NCI-H2171 treated with DMSO at 0.1 percent for 48 hours (cell line): ENCODE measurements at regions not wholly inside any gene's neighbourhood (a gene's known extent, or its start where the extent isn't known, plus 50 kb on each side); places are given as distances from the start of the nearest gene placed in this dataset.

Source experiments
- DNase-seq: peaks from one replicate; lab custom pipeline; 2025; lab: John Stamatoyannopoulos, UW

DNA sequence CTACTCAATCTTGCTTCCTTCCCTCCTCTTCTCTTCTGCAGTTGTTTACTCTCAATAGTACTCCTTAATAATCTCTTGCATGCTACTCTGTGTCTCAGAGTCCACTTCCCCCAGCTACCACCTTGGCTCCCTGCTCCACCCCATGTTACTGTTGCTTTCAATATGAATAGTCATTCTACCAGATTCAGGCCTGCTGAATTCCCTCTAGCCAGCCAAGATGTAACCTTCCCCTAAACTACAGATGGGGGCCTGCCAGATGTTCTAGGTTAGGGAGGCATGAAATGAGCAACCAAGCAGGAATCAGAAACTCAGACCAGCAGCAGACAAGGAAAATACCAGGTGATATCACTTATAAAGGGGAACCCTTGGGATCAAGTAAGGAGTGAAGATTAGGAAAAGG, 392.1 kb upstream of the DDHD1 start:
- DNase-seq: no peak

DNA sequence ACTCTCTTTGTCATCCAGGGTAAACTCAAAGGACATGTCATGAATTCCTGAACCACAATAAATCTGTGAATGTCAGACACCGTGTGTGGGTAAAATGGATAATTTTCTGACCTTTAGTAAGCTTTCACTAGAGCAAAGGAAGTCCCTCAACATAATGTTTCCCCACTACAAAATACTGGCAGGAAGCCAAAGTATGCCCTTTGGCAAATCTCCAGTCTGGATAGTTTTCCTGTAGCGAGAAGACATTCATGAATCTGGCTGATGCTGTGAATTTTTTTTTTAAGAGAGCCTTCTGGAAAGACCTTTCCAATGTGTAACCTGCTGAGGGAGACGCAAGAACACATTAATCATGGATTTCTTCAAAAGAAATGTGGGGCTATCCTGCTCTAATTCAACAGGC, 389.6 kb upstream of the DDHD1 start:
- no peak for DNase-seq

DNA sequence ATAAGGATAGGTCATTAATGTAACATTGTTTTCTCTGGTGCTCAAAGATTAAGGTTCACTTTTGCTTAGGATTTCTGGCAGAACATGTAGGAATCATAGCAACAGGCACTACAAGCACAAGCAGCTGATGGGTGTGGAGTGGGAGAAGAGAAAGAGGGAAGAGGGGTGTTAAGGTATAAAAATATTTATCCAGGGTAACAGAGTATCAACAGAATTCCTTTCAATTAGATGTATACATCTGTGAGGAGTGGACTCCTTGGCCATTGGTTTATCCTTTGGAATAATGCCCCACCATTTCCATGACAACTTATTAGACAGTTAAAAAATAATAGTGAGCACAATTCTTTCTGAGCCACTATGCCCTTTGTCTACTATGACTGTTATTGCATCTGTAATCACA, 388.3 kb upstream of the DDHD1 start:
- no peak for DNase-seq

DNA sequence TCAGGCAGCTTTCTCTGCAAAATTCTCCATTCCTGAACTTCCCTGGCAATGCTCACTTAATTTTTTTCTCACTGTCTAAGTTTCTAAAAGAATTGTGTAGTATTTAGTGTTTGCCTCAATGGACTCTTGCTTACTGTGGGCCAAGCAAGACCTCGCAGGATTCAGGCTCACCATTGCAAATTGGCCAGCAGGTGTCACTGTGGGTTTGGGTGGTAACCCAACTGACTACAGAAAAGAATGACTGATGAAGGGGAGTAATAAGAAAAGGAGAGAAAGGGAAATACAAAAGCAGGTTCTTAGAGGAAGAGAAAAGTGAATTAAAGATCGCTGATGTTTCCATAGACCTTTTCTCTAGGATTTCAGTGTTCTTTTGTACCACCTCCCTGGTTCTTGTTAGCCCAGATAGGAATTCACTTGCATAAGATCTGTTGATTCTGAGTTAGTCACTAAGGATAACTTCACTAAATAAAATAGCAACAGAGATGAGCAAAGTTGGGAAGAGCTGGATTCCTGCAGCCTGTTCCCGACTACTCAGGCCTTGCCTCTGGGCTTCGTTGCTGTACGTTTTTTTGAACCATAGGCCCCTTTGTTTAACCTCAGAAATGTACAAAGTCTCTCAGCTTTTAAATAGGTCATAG, 386.5 kb upstream of the DDHD1 start:
- DNase-seq: peak; percentile 19

DNA sequence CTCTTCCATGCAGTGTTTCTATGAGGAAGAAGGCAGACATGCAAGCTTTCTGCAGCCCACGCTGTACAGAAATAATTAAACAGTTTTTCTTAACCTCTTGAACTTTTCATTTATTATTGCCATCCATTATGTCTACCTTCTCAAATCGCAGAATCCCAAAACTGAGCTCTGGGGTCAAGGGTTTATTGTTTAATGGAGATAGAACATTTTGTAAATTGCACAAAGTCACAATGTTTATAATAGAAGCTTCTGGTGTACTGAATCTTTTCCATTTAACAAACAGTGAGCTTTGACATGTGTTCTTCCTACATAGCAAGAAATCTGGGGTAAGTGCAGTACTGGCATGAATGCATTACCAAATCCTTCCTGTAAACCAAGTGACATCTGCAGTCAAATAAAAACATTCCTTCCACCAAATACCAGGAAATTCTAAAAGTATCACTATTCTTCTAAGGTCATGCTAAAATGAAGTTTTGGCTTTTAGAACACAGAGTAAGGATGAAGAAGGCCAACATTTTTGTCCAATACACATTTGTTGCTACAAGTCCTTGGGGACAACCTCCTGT, 385.3 kb upstream of the DDHD1 start:
- no peak for DNase-seq

DNA sequence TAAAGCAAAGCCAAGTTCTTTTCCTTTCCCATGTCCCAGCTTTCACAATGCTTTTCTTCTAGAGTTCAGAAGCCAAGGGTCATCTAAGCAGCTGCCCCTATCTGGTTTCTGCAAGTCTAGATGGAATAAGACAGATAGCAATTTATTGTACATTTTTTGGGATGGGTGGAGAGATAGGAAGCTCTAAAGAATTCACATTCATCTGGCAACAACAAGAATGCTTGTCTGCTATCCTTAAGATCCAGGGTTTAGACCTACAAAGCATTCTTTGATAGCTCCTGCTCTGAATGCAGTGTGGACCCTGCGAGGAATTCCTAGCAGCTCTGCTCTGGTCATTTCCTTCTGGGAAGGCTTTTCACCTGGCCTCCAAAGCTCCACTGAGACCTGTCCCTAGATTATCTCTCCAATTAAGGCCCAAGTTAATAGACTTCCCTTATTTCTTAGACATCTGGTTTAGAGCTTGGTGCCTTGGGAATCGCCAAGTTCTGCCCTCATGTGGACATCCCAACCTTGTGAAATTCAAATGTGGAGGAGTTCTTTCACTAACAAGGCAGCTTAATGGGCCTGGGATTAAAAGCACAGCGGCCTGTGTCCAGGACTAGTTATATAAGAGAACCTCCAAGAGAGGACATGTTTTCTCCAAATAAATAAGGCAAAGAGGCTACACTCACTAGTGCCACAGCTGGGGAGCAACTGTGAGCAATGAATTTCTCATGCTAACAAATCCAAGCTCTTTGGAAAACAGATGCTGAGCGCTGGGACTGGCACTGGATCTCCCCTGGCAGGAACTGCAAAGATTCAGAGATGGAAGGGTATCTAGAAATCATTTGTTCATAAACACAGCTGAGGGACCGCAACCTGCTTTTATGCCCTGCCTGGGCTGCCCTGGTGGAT, 384.5 kb upstream of the DDHD1 start:
- DNase-seq: no peak

DNA sequence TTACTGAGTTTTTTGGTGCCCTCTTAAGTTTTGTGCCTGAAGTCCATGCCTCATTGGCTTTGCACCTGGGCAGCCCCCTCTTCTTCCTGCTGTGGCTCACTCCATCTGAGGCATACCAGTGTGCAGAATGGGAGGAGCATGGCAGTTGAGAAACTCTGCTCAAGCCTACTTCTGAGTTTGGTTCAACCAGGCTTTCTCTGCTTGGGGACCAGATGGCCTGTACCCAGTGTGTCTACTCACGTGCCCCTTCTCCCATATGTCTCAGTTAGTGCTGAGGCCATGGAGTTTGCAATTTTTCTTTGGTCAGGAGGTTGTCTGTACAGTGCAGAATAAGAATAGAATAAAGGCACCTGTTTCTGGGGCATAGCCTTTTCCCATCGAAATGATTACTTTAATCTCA, 383.3 kb upstream of the DDHD1 start:
- no peak for DNase-seq

DNA sequence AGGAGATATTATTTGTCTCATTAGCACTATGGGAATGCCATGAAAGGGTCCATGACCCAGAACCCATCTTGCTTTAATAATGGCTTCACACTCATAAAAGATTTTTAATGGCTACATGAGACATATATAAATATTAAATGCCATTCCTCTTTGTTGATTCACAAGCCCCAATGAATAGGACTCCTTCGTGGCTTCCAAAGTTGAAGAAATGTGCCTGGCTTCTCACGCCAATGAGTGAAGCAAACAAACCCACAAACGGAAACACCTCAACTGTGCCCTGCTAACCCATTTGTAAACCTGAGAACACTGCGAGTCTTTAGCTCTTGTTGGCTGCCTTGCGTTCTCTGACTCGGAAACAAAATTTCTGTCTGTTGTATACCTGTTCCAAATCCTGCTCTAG, 381.7 kb upstream of the DDHD1 start:
- DNase-seq: no peak

DNA sequence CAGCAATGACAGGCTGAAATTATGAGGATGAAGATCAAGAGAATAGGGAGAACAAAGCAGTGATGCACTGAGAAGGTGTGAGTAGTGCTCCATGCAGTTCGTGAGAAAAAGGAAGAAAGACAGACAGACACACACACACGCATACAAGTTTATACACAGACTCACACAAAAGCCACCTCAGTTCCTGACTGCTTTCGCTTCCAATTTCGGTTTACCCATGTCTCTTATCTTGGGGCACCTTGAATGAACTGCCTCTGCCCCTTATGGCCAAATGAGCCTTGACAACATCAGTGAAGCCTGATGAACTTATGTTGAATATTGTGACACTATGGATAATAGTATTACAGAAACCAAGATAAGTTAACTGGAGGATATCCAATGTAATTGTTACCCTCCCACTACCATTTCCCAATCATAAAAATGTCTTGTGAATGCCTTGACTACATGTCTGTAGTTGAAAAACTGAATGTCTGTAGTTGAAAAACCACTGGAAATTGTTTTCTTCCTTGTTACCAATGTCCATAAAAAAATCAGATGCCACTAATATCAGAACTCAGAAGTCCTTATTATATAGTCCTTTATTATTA, 380.4 kb upstream of the DDHD1 start:
- no peak for DNase-seq

DNA sequence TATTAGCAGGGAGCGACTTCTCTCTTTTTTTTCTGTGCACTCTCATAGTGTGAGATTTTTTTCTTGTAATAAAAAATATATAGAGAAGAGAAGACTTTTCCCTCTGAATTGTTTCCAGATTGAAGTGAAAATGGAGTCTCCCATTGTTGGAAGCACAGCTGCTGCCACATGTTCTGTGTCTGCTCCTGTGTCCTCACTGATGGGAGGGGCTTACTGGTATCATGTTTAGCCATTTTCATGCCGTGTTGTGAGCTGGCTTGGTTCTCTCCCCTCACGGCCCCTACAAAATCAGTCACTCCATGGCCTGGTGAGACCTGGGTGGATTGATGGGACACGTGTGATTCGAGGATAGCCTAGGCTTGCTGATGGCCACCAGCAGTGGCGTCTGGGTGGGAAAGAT, 379.7 kb upstream of the DDHD1 start:
- DNase-seq: no peak

DNA sequence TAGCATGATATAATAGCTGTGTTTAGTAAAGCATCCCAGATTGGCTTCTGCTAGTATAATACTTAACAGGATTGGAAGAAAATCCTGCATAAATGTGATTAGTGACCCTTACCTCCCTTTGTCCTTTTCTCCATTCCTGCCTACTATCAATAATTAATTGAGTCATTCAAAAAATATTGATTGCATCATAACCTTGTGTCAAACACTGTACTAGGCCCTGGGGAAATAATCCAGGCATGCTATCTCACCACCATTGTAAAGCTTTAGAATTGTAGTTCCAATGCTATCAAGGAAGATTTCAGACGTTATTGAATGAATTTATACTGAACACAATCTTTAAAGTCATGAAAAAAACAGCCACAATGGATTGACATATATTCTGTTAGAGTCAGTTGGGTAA, 378.6 kb upstream of the DDHD1 start:
- DNase-seq: no peak

DNA sequence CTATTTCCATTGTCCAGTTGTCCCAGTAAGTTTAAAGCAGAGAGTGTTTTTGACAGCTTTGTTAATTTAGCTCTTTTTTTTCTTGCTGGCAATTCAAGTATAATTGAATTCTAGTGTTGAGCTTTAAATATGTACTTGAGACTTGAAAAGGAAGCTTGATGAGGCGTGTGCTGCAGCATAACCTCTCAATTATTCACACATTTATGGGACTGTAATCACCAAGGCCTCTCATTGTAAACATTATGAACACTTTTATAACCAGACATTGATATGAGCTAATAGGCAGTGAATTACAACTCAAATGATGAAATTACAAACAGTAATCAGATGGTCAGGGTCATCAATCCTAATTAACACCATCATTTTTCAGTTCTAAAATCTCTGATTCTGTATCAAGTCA, 378.0 kb upstream of the DDHD1 start:
- DNase-seq: no peak

DNA sequence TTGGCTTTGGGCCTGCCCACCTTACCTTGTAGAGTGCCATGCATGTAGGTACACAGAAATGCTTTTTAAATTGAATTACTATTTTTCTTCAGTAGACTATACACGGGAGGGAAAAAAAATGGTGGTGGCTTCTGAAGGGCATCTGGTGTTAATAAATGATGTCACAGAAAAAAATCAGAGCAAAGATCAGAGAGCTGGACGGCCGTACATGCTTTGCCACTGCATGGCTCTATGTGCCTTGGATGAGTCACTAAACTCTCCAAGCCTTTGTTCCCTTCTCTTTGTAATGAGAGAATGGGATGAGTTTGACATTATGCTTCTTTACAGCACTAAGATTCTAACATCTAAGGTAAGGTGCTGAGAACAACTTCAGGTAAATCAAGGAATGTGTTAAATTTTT, 376.4 kb upstream of the DDHD1 start:
- DNase-seq: no peak

DNA sequence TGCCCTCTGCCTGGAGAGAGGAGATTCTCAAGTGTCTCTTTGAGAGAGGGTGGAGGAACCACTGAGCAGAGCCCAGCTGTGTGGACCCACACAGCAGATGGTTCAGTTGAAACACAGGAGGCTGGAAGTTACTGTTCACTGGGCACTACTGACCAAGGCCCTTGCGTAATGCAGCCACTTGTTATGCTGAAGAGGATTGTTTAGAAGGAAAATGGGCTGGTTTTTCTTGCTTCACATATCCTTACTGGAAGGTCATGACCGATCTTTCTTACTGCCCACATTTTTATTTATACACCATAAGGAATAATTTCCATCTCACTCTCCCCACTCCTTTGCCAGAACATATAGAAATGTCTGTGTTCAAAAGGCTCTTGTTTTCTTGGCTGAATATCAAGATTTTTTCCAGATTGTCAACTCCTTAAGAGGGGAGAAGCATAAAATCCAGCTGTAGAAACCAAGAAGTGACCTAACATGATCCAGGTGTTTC, 375.1 kb upstream of the DDHD1 start:
- no peak for DNase-seq

DNA sequence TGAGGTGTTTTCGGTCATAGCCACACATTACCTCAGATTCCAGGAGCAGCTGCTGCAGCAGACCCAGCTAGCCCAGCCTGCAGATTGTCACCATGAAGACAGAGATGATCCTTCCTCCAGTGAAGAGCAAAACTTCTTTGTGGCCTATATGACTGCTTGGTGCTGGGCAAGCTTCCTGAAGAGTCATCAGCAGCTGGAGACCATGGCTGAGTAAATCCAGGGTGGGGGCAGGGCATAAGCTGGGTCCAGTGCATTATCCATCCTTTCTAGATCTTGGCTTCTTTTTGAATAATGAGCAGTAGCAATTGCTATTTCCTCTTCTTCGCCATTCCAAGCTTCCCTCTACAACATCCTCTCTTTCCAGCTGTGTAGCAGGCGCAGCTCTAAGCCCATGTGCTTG, 373.1 kb upstream of the DDHD1 start:
- no peak for DNase-seq

DNA sequence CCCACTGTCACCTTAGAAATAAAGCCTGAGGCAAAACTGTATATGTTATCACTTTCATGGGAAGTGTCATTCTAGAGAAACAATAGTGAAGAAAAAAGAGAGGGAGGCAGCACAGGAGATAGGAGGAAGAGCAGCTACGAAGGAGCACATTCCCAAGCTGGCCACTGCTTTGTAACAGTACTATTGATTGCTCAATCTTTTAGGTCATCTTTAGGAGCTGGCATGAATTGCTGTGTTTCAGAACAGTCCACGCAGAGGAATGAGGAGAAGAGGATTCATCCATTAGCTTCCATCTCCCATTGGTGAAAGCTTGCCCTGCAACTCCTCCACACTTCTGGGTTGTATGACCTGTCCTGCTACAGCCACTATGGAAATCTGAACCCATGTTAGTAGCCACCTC, 372.5 kb upstream of the DDHD1 start:
- no peak for DNase-seq

DNA sequence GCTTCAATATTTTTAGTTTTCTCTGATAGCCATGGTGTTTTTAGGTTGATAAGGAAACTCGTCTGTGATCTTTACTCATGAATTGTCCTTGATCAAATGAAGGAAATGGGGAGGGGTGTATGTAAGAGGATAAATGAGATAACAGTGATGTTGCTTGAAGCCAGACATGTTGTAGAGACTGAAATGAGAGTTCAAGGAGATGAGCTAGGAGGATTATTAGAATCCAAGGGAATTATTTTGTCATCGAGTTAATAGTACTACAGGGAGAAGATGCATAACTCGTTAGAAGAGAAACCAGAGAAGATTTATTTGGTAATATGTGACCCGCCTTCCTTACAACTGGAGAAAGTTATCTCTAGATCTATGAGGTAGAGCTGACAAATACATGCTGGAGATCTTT, 371.3 kb upstream of the DDHD1 start:
- no peak for DNase-seq

DNA sequence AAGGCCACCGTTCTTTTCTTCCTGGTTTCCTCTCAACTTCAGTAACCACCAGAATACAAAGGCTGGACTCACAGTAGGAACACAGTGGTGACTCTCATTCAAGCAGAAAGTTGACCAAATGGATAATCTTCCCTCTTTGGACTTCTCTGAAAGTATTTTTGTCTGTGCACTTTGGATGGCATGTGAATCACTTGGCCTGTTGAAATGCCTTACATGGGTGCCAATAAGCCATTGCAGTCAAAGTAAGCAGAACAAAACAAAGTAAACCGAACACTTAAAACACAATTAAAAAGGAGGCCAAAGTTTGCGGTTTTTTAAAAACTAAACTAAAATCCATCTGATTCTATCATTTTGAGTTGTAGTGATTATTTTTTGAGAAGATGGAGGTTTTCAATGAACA, 370.1 kb upstream of the DDHD1 start:
- DNase-seq: no peak

DNA sequence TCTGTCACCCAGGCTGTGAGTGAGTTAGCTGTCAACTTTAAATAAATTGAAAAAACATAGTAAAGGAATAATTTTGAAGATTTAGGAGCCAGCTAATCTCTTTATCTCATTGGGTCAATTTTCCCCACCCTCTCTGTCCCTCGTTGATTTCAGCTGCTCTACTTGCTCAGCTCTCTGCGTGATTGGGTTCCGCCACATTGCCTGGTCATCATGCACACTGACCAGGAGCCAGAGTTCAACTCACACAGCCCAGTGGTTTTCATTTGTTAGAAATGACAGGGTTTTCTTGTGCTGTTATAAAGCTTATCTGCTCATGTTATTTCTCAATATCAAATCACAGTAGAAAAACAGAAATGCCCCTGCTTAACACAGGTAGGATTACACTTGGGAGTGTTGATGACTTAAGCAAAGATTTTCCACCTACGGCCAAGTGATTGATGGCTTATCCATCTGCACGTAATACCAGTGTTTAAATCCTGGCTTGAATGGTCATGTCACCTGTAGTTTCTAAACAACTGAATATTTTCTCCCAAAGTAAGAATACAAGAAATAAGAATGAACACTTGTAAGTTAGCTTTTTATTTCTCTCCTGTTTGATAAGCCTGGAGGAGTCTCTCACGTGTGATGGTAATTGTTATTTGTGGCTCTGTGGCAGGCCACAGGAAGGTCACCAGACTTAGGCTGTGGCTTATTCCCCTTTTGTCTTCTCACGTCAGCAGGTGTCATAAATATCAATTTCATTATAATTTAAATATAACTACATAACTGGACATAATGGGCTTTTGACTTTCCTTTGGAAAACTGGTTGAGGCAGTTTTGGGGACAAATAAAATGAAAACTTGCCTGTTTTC, 367.2 kb upstream of the DDHD1 start:
- no peak for DNase-seq

DNA sequence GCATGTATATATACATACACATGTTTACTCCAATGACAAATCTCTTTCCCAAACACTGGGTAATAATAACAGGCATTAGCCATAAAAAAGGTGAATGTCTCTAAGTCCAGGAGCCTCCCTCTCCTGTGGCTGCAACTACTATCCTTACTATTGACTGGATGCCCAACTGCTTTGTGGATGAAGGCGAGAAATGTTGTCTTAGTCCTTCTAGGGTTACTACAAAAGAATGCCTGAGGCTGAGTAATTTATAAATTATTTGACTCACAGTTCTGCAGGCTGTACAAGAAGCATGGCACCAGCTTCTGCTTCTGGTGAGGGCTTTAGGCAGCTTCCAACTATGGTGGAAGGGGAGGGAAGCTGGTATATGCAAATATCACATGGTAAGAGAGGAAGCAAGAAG, 366.0 kb upstream of the DDHD1 start:
- no peak for DNase-seq

DNA sequence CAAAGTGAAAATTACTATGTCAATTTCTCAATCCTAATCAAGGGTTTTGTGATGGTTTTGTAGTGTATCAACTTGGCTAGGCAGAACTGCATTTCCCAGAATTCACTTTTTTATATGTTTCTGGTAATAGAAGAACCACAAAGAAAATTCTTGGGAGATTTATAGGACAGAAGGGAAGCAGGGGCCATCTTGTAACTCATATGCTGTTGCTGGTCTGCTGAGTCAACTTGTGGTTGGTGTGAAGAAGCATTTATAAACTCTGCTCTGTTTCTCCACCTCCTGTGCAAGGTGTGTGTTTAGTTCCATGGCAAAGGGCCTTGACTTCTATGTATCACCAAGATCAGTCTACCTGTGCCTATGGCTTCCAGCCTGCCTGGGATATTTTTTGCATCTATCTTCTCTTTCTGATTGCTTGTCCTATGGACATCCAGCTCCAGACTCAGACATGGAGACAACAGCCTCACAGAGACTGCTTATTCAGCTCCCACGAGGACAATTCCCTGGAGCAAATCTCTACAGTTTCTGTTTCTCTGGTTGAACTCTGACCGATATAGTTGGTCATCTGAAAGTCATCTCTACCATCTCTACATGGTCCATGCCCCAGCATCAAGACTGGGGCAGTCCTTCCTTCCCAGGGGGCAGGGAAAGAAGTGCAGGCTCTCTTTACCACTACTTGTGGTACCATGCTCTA, 364.3 kb upstream of the DDHD1 start:
- DNase-seq: no peak
